Right lobe of liver (tissue), 4 donors: ENCODE measurements at regions not wholly inside any gene's neighbourhood (a gene's known extent, or its start where the extent isn't known, plus 50 kb on each side); places are given as distances from the start of the nearest gene placed in this dataset.

Source experiments
- POLR2A ChIP-seq: fragments of 450-650 bp; IDR thresholded peaks from one replicate; pipeline ENCODE4 v1.6.1; 2017; ENCODE audit warnings: antibody characterized with exemption, mild to moderate bottlenecking
- TF ChIP-seq, protein P1 (sequence below), 4 donors: fragments of 200-600 bp in 3 of 4; fragments of 450-650 bp in 1 of 4; IDR thresholded peaks; one replicate each; pipeline versions ENCODE4 v1.5.1 to v1.8.0; 2016 to 2022; ENCODE audit warnings: antibody characterized with exemption in 4 of 4, mild to moderate bottlenecking in 2 of 4
- donor health status: DM: no; HTN: no; CAD: no.
- donor health status: DM: no; HTN: no; CAD: no.
- donor health status: DM: no; HTN: yes; CAD: no.

DNA sequence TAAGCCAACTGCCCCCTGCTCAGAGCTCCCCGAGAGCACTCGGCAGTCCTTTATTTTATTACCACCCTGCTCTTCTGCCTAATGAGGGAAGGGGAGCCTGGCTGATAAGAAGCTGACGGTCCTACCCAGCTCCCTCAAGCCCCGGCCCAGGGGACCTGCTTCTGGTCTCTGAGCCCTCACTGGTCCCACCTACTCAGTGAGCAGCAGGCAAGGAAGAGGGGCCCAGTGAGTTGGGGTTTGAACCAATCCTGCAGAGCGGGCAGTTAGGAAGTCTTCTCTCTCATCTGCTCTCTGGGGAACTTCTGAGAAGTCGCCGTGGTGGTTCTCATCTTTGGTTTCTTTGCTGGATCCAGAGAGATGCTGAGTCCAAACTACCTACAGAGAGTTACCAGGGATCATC lies 218.9 kb downstream of the NDUFA10 start:
- TF ChIP-seq, protein P1, sequence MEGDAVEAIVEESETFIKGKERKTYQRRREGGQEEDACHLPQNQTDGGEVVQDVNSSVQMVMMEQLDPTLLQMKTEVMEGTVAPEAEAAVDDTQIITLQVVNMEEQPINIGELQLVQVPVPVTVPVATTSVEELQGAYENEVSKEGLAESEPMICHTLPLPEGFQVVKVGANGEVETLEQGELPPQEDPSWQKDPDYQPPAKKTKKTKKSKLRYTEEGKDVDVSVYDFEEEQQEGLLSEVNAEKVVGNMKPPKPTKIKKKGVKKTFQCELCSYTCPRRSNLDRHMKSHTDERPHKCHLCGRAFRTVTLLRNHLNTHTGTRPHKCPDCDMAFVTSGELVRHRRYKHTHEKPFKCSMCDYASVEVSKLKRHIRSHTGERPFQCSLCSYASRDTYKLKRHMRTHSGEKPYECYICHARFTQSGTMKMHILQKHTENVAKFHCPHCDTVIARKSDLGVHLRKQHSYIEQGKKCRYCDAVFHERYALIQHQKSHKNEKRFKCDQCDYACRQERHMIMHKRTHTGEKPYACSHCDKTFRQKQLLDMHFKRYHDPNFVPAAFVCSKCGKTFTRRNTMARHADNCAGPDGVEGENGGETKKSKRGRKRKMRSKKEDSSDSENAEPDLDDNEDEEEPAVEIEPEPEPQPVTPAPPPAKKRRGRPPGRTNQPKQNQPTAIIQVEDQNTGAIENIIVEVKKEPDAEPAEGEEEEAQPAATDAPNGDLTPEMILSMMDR (IDR thresholded peaks at IDR 0.05) = no peak
- no peak for TF ChIP-seq POLR2A
